Right atrium auricular region (tissue), 2 donors: ENCODE measurements at regions not wholly inside any gene's neighbourhood (a gene's known extent, or its start where the extent isn't known, plus 50 kb on each side); places are given as distances from the start of the nearest gene placed in this dataset.

Experiments used
- DNase-seq: peaks from one replicate; pipeline ENCODE4 v3.0.0-alpha.2; 2019; ENCODE audit warnings: low spot score
- H3K27ac ChIP-seq, 2 donors: fragments of 200-600 bp; sonication (generic); 1 replicate in 1 of 2; 2 replicates in 1 of 2; pipeline ENCODE4 v1.5.1; 2016 to 2019
- H3K27me3 ChIP-seq, 2 donors: fragments of 200-600 bp; sonication (generic); one replicate each; pipeline versions ENCODE4 v1.5.1 to v1.6.0; 2017 to 2019
- H3K36me3 ChIP-seq: fragments of 200-600 bp; sonication (generic); one replicate; pipeline ENCODE4 v1.5.1; 2016
- H3K4me1 ChIP-seq, 2 donors: fragments of 200-600 bp; sonication (generic); one replicate each; pipeline versions ENCODE4 v1.5.1 to v1.6.0; 2017 to 2019
- H3K4me3 ChIP-seq, 2 donors: fragments of 200-600 bp; sonication (generic); 1 replicate in 1 of 2; 2 replicates in 1 of 2; pipeline ENCODE4 v1.5.1; 2017 to 2019; ENCODE audit warnings: mild to moderate bottlenecking in 1 of 2, moderate library complexity in 1 of 2
- H3K9me3 ChIP-seq, 2 donors: fragments of 200-600 bp; sonication (generic); one replicate each; pipeline ENCODE4 v1.5.1; 2019
- CTCF ChIP-seq, 2 donors: fragments of 200-600 bp; sonication (generic); IDR thresholded peaks; one replicate each; pipeline ENCODE4 v1.5.1; 2019; ENCODE audit warnings: antibody characterized with exemption in 2 of 2

DNA sequence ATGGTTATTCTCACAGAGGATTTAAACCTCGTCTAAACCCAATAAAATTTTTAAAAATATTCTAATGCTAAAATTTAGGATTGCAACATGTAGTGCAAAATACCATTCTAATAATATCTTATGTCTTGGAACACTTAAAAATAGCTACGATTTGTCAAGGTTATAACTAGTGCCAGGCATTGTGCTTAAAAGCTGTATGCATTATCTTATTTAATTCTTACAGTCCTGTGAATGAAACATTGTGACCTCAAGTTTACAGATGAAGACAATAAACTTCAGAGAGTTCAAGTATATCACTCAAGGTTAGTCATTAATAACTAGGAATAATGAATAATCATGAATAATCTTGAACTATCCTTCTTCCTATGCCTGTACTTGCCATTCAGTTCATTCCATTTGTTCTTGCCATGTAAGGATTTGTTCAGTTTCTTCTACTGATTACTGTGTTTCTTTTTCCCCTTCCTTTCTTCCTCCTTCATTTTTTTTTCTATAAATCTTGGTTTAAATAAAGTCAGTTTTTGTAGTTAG is 897.6 kb upstream of the NR2F2 start:
- H3K9me3 ChIP-seq: no peaks in the 10 kb centered on the region
- H3K27me3 ChIP-seq: no peaks in the 10 kb centered on the region
- no peaks in the 10 kb centered on the region for H3K36me3 ChIP-seq
- no peak overlapping the region for H3K4me3 ChIP-seq
- no peak for DNase-seq
- H3K4me1 ChIP-seq: peaks cover 0 to 5% of the 10 kb centered on the region in 2 donors
- TF ChIP-seq CTCF (IDR thresholded peaks at IDR 0.05): no peak
- H3K27ac ChIP-seq: peak overlapping the region in 1 of 2 donors; percentile 21

GRCh38 chr15:95439922-95440376 is 890.6 kb upstream of the NR2F2 start:
- DNase-seq: no peak
- no peak overlapping the region for H3K4me3 ChIP-seq
- H3K4me1 ChIP-seq: peaks cover 0 to 11% of the 10 kb centered on the region in 2 donors
- H3K27me3 ChIP-seq: no peaks in the 10 kb centered on the region
- H3K36me3 ChIP-seq: no peaks in the 10 kb centered on the region
- peak overlapping the region in 1 of 2 donors; percentile 71 for H3K27ac ChIP-seq
- no peaks in the 10 kb centered on the region for H3K9me3 ChIP-seq
- TF ChIP-seq CTCF (IDR thresholded peaks at IDR 0.05): no peak

DNA sequence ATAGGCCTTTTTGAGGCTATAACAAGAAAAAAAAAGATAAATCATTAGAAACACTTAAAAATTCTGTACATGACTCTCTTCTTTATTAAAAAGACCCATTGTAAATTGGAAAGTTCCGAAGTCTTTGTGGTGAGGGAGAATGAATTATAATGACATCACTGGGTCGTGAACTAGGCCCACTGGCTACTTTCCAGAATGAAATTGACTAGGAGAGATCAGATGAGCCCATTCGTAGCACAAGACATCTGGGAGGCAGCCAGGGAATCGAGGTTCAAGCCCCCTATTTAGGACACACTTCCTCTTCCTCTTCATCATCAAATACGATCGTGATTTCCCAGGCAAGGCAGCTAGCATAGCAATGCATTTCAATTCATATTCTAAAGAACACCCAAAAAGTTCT is 889.8 kb upstream of the NR2F2 start:
- no peaks in the 10 kb centered on the region for H3K9me3 ChIP-seq
- no peak overlapping the region for H3K4me3 ChIP-seq
- no peaks in the 10 kb centered on the region for H3K27me3 ChIP-seq
- no peak for DNase-seq
- no peaks in the 10 kb centered on the region for H3K36me3 ChIP-seq
- TF ChIP-seq CTCF (IDR thresholded peaks at IDR 0.05): no peak
- peaks cover 0 to 11% of the 10 kb centered on the region in 2 donors for H3K4me1 ChIP-seq
- peak overlapping the region in 1 of 2 donors; percentile 71 for H3K27ac ChIP-seq

DNA sequence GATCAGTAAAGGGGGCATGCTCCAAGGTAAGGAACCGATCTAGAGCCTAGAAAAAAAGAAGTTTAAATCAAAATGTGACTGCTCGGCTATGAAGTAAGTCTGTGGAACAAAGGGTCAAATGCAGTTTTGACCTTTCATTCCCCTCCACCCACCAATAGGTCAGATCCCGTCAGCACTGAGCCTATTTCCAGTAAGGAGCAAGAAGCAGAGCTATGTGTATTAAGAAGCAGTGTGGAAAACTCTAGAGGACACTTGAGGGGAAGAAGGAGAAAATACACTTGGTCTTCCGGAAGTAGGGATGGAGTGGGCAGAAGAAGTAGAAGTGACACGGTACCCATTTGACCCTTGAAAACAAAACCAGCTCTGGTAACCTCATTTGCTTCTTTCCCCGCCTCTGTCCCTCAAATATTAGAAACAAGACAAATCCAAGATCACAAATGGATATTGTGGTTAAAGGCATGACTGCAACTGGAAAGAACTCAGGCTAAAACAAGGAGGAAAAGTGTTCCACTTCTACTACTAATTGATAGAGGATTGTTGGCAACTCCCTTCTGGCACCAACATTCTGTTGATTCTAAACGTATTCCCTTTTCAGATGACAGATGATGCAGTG is 888.3 kb upstream of the NR2F2 start:
- Histone ChIP-seq H3K9me3 (no peaks in the 10 kb centered on the region), H3K36me3 (no peaks in the 10 kb centered on the region), H3K4me1 (peaks cover 0 to 11% of the 10 kb centered on the region in 2 donors), H3K4me3 (no peak overlapping the region), H3K27ac (peak overlapping the region; percentile 22 to 51), H3K27me3 (no peaks in the 10 kb centered on the region)
- no peak for DNase-seq
- no peak for TF ChIP-seq CTCF (IDR thresholded peaks at IDR 0.05)

GRCh38 chr15:95444860-95445259 is 885.6 kb upstream of the NR2F2 start:
- DNase-seq: no peak
- Histone ChIP-seq H3K4me3 (no peak overlapping the region), H3K27me3 (no peaks in the 10 kb centered on the region), H3K36me3 (no peaks in the 10 kb centered on the region), H3K4me1 (peaks cover 0 to 8% of the 10 kb centered on the region in 2 donors), H3K9me3 (no peaks in the 10 kb centered on the region), H3K27ac (no peak overlapping the region)
- TF ChIP-seq CTCF (IDR thresholded peaks at IDR 0.05): no peak

DNA sequence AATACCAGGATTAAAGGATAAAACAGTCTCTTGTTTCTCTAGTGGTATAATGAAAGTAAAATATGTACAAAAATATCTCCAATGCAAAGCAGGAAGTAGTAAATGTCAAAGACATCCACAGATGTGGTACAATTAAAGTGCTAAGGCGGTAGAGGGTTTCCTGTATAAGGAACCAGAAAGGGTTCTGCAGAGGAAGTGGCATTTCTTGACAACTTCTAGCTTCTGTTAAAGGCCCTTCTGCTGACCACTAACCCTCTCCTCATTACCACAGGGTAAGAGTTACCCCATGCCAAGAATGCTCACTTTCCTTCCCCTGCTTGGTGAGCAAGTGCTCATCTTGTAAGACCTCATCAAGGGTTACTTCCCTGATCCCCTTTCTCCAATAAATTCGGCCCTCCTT is 883.6 kb upstream of the NR2F2 start:
- no peak for DNase-seq
- no peak for TF ChIP-seq CTCF (IDR thresholded peaks at IDR 0.05)

More for the DNA sequence above, 883.6 kb upstream of the NR2F2 start:
- no peaks in the 10 kb centered on the region for H3K27me3 ChIP-seq
- H3K27ac ChIP-seq: no peak overlapping the region
- H3K4me1 ChIP-seq: no peaks in the 10 kb centered on the region
- no peak overlapping the region for H3K4me3 ChIP-seq
- H3K9me3 ChIP-seq: no peaks in the 10 kb centered on the region
- H3K36me3 ChIP-seq: no peaks in the 10 kb centered on the region
